ENCODE measurements at regions not wholly inside any gene's neighbourhood (a gene's known extent, or its start where the extent isn't known, plus 50 kb on each side); places are given as distances from the start of the nearest gene placed in this dataset.

GRCh38 chr9:28166179-28166578 is 592.9 kb upstream of the C9orf72 start:
- Histone ChIP-seq H2BK15ac (ENCODE audit: low read length) (no peak overlapping the region), H4K8ac (ENCODE audit: extremely low read depth, insufficient read depth, low read length) (no peak overlapping the region), H2BK12ac (ENCODE audit: low read depth, low read length) (no peak overlapping the region), H3K23me2 (ENCODE audit: low read depth, low read length) (no peaks in the 10 kb centered on the region), H2AK5ac (ENCODE audit: low read depth, low read length) (no peak overlapping the region), H2BK120ac (replicated peaks; ENCODE audit: low read depth, low read length) (no peak overlapping the region), H3K56ac (replicated peaks; ENCODE audit: insufficient read length, low read depth, low read length) (no peak overlapping the region), H3K79me2 (ENCODE audit: control insufficient read depth in 1 of 2, insufficient read depth in 2 of 2, low read length in 2 of 2) (no peaks in the 10 kb centered on the region), H3K36me3 (ENCODE audit: control insufficient read depth in 2 of 4, insufficient read depth in 4 of 4, low read length in 3 of 4) (no peaks in the 10 kb centered on the region), H4K91ac (replicated peaks; ENCODE audit: insufficient read length, low read length) (no peak overlapping the region), H2BK5ac (ENCODE audit: low read depth, low read length) (no peak overlapping the region), H3K9me3 (ENCODE audit: insufficient read depth in 2 of 2, low read depth in 1 of 2, low read length in 1 of 2) (no peaks in the 10 kb centered on the region), H3K4me2 (ENCODE audit: insufficient read depth in 1 of 2, low read depth in 2 of 2, low read length in 2 of 2) (no peak overlapping the region), H3K27me3 (replicated peaks in 1 of 4; ENCODE audit: control insufficient read depth in 3 of 4, extremely low read depth in 1 of 4, insufficient read depth in 3 of 4, low read length in 3 of 4) (no peaks in the 10 kb centered on the region), H3K9ac (replicated peaks in 1 of 4; ENCODE audit: extremely low read depth in 1 of 4, low read depth in 3 of 4, low read length in 3 of 4) (no peak overlapping the region), H3K4me1 (replicated peaks in 1 of 4; ENCODE audit: control insufficient read depth in 3 of 4, insufficient read depth in 4 of 4, low read length in 3 of 4) (no peaks in the 10 kb centered on the region), H2BK20ac (ENCODE audit: low read length) (no peak overlapping the region), H3K14ac (ENCODE audit: insufficient read length) (no peak overlapping the region), H3K4me3 (ENCODE audit: extremely low read depth in 1 of 4, insufficient read depth in 2 of 4, low read depth in 3 of 4, low read length in 4 of 4) (no peak overlapping the region), H4K5ac (ENCODE audit: insufficient read length, low read depth, low read length) (no peak overlapping the region), H3K23ac (ENCODE audit: insufficient read length) (no peak overlapping the region), H3K4ac (replicated peaks; ENCODE audit: insufficient read length, low read depth, low read length) (no peak overlapping the region), H2AFZ (ENCODE audit: low read length) (no peak overlapping the region), H3K79me1 (ENCODE audit: low read depth, low read length) (no peaks in the 10 kb centered on the region), H3K27ac (ENCODE audit: low read depth, low read length) (no peak overlapping the region), H4K20me1 (replicated peaks in 1 of 2; ENCODE audit: control insufficient read depth in 1 of 2, insufficient read depth in 2 of 2, low read length in 2 of 2) (no peaks in the 10 kb centered on the region), H3K18ac (ENCODE audit: extremely low read depth, low read length) (no peak overlapping the region)
- ChIA-PET CTCF (ENCODE audit: partially characterized antibody) (interaction anchor here (1.4 kb wide), 1 partner anchor 31 kb away, joined by 4 read pairs; no protein-coding TSS in a partner anchor), POLR2A (ENCODE audit: partially characterized antibody) (no interaction called here)
- no peak for TF ChIP-seq JUN (IDR thresholded peaks at IDR 0.05; ENCODE audit: low read depth, low read length)
- TF ChIP-seq KDM4A (IDR thresholded peaks at IDR 0.05; ENCODE audit: low read depth, low read length, severe bottlenecking), result no peak
- no peak for TF ChIP-seq RXRA (IDR thresholded peaks at IDR 0.05; ENCODE audit: insufficient read depth, low read depth, low read length)
- no peak for TF ChIP-seq RBBP5 (IDR thresholded peaks at IDR 0.05; ENCODE audit: borderline replicate concordance, low read depth, low read length)
- no peak for TF ChIP-seq BACH1 (IDR thresholded peaks at IDR 0.05; ENCODE audit: low read length)
- no peak for TF ChIP-seq PHF8 (conservative IDR thresholded peaks at IDR 0.05; ENCODE audit: low read depth, low read length)
- TF ChIP-seq CBX8 (IDR thresholded peaks at IDR 0.05; ENCODE audit: borderline replicate concordance, low read depth, low read length), result no peak
- FAIRE-seq (no peak), DNase-seq (ENCODE audit: low read depth in 1 of 2, low spot score in 2 of 2) (no peak)
- WGBS, 2 experiments (ENCODE audit: extremely low coverage in 1 of 2, insufficient coverage in 1 of 2, insufficient read length in 1 of 2, insufficient replicate concordance in 2 of 2, low coverage in 1 of 2, low lambda C conversion rate in 2 of 2, missing lambda C conversion rate in 1 of 2), result 92% methylated on average over 2 of the region's 2 CpGs; no CpG with 5 or more reads in 1 of the 2 experiments
